Transverse colon (tissue), 4 donors: ENCODE measurements at regions not wholly inside any gene's neighbourhood (a gene's known extent, or its start where the extent isn't known, plus 50 kb on each side); places are given as distances from the start of the nearest gene placed in this dataset.

Experiments used
- POLR2A ChIP-seq: fragments of 450-650 bp; IDR thresholded peaks from one replicate; pipeline ENCODE4 v1.6.1; 2016; ENCODE audit warnings: antibody characterized with exemption, mild to moderate bottlenecking, moderate library complexity
- POLR2AphosphoS5 ChIP-seq, 3 donors: sonication (generic); formaldehyde crosslinking; IDR thresholded peaks; one replicate each; pipeline ENCODE4 v1.6.1; 2016; ENCODE audit warnings: antibody characterized with exemption in 3 of 3
- TF ChIP-seq, protein P1 (sequence below), 5 experiments: fragments of 200-600 bp in 3 of 5; fragments of 450-650 bp in 2 of 5; sonication (generic) in 3 of 5; IDR thresholded peaks; 1 replicate in 2 of 5; 2 replicates in 3 of 5; pipeline ENCODE4 v1.5.1; 2016 to 2017; ENCODE audit warnings: antibody characterized with exemption in 5 of 5, inconsistent platforms in 3 of 5, mild to moderate bottlenecking in 2 of 5, moderate library complexity in 1 of 5

DNA sequence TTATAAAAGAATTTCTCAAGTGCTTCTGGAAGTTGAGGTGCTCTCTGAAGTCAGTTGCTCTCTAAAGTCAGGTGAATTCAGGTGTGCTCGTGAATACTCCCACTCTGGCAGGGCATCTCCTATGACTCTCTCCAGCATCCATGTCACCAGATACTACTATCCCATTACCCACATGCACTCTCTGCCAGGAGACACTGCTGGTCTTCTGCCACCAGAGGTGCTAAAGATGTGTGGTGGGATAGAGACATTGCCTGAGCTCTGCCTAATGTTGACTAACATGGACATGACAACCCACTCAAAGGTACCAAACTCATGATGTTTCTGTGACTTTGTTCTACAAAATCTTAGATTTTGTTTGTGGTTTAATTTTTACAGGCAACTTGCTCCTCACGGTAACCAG lies 106.4 kb upstream of the HNRNPA3 start:
- TF ChIP-seq, protein P1, sequence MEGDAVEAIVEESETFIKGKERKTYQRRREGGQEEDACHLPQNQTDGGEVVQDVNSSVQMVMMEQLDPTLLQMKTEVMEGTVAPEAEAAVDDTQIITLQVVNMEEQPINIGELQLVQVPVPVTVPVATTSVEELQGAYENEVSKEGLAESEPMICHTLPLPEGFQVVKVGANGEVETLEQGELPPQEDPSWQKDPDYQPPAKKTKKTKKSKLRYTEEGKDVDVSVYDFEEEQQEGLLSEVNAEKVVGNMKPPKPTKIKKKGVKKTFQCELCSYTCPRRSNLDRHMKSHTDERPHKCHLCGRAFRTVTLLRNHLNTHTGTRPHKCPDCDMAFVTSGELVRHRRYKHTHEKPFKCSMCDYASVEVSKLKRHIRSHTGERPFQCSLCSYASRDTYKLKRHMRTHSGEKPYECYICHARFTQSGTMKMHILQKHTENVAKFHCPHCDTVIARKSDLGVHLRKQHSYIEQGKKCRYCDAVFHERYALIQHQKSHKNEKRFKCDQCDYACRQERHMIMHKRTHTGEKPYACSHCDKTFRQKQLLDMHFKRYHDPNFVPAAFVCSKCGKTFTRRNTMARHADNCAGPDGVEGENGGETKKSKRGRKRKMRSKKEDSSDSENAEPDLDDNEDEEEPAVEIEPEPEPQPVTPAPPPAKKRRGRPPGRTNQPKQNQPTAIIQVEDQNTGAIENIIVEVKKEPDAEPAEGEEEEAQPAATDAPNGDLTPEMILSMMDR (IDR thresholded peaks at IDR 0.05) = no peak
- TF ChIP-seq POLR2A = no peak
- no peak for TF ChIP-seq POLR2AphosphoS5 (IDR thresholded peaks at IDR 0.05)
